Loucy (cell line): ENCODE measurements at regions not wholly inside any gene's neighbourhood (a gene's known extent, or its start where the extent isn't known, plus 50 kb on each side); places are given as distances from the start of the nearest gene placed in this dataset.

ENCODE experiments used
- H2AFZ ChIP-seq: fragments of 200-600 bp; sonication (generic); 2 replicates; pipeline ENCODE4 v1.6.0; 2016; ENCODE audit warnings: antibody characterized with exemption, mild to moderate bottlenecking, low read length, moderate library complexity
- H3F3A ChIP-seq: fragments of 200-600 bp; 2 replicates; pipeline ENCODE4 v1.6.0; 2016; ENCODE audit warnings: antibody characterized with exemption, low read depth, mild to moderate bottlenecking
- H3K27me3 ChIP-seq: fragments of 200-600 bp; sonication (generic); 2 replicates; pipeline ENCODE4 v1.6.1; 2014; ENCODE audit warnings: low read length, mild to moderate bottlenecking; ENCODE audit not compliant: insufficient read depth, poor library complexity, severe bottlenecking
- H3K36me3 ChIP-seq: fragments of 200-600 bp; sonication (generic); 2 replicates; pipeline ENCODE4 v1.6.1; 2016; ENCODE audit warnings: low read length; ENCODE audit not compliant: insufficient read depth
- H3K4me1 ChIP-seq: fragments of 200-600 bp; sonication (generic); 2 replicates; pipeline ENCODE4 v1.5.1; 2014; ENCODE audit warnings: low read length, mild to moderate bottlenecking; ENCODE audit not compliant: insufficient read depth, poor library complexity, severe bottlenecking
- H3K4me2 ChIP-seq: fragments of 200-600 bp; sonication (generic); 2 replicates; pipeline ENCODE4 v1.6.0; 2014; ENCODE audit warnings: antibody characterized with exemption, low read length, low read depth, mild to moderate bottlenecking; ENCODE audit not compliant: poor library complexity, severe bottlenecking
- H3K4me3 ChIP-seq: fragments of 200-600 bp; sonication (generic); 2 replicates; pipeline ENCODE4 v1.5.1; 2014; ENCODE audit warnings: low read length, mild to moderate bottlenecking, mixed read lengths; ENCODE audit not compliant: poor library complexity, severe bottlenecking
- H3K79me2 ChIP-seq: fragments of 200-600 bp; sonication (generic); 2 replicates; pipeline ENCODE4 v1.6.1; 2014; ENCODE audit warnings: low read length; ENCODE audit not compliant: insufficient read depth
- H3K9ac ChIP-seq: fragments of 200-600 bp; sonication (generic); 2 replicates; pipeline ENCODE4 v1.6.0; 2014; ENCODE audit warnings: mild to moderate bottlenecking, low read depth, low read length, moderate library complexity; ENCODE audit not compliant: poor library complexity, severe bottlenecking
- H3K9me2 ChIP-seq: fragments of 200-600 bp; sonication (generic); replicated peaks from 2 replicates; pipeline ENCODE4 v1.6.1; 2016; ENCODE audit warnings: low read depth, low read length, mixed read lengths
- H3K9me3 ChIP-seq: fragments of 200-600 bp; sonication (generic); 2 replicates; pipeline ENCODE4 v1.6.1; 2014; ENCODE audit warnings: mild to moderate bottlenecking, antibody characterized with exemption, low read length, low read depth; ENCODE audit not compliant: insufficient read depth
- H4K20me1 ChIP-seq: fragments of 200-600 bp; sonication (generic); 2 replicates; pipeline ENCODE4 v1.6.0; 2014; ENCODE audit warnings: antibody characterized with exemption, low read length, mild to moderate bottlenecking; ENCODE audit not compliant: insufficient read depth, poor library complexity, severe bottlenecking
- EZH2phosphoT487 ChIP-seq: fragments of 200-600 bp; IDR thresholded peaks from 2 replicates; pipeline ENCODE4 v1.6.1; 2018; ENCODE audit warnings: antibody characterized with exemption, mild to moderate bottlenecking, moderate library complexity, borderline replicate concordance
- TF ChIP-seq, protein P1 (sequence below): fragments of 200-600 bp; sonication (generic); conservative IDR thresholded peaks from 2 replicates; pipeline ENCODE4 v1.5.1; 2014; ENCODE audit warnings: mild to moderate bottlenecking, antibody characterized with exemption, low read length

DNA sequence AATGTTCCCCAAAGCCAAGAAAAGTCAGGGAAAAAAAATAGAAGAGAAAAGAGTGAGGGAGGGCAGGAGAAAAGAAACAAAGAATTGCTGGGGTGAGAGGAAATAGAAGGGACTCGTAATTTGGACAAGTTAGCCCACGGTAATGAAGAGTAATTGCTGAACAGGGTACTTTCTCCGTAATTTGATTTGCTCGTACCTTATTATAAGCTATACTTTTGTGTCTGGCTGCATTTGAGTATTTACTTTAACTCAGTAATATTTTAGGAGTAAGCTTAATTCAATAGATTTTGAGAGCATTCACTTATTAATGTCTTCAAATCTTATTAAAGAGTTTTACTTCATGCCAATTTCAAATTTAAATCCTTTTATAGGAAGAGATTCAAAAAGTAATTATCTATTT, 527.5 kb downstream of the COL11A1 start:
- TF ChIP-seq EZH2phosphoT487, result no peak
- Histone ChIP-seq H2AFZ (no peak overlapping the region), H4K20me1 (no peaks in the 10 kb centered on the region), H3K27me3 (no peaks in the 10 kb centered on the region), H3K36me3 (no peaks in the 10 kb centered on the region), H3K4me2 (no peak overlapping the region), H3K9ac (no peak overlapping the region), H3K4me1 (peaks cover 2% of the 10 kb centered on the region), H3K4me3 (no peak overlapping the region), H3F3A (no peaks in the 10 kb centered on the region; the same call in 1 of the 2 replicates), H3K9me2 (no peaks in the 10 kb centered on the region), H3K9me3 (no peaks in the 10 kb centered on the region), H3K79me2 (no peaks in the 10 kb centered on the region)

DNA sequence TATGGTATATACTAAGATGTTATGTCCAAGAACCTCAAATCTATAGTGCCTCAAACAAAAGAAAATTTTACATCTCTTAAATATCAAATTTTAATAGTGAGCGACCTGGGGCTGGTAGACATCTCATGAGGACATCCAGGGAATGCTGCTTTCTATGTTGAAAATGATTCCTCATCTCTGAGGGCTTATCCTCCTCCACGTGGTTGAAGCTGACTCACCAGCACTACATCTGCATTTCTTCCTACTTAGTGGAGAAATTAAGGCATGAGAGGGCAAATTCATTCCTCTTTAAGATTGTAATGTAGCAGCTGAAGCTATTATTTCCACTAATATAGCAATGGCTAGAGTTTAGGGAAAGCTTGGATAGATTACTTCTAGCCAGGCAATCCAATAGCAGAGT, 529.5 kb downstream of the COL11A1 start:
- Histone ChIP-seq H3K9me3 (no peaks in the 10 kb centered on the region), H3K4me3 (no peak overlapping the region), H3F3A (no peaks in the 10 kb centered on the region; the same call in 1 of the 2 replicates), H3K79me2 (no peaks in the 10 kb centered on the region), H3K9ac (no peak overlapping the region), H3K4me1 (no peaks in the 10 kb centered on the region), H3K27me3 (no peaks in the 10 kb centered on the region), H3K9me2 (no peaks in the 10 kb centered on the region), H3K4me2 (no peak overlapping the region), H4K20me1 (no peaks in the 10 kb centered on the region), H2AFZ (no peak overlapping the region), H3K36me3 (no peaks in the 10 kb centered on the region)
- TF ChIP-seq, protein P1, sequence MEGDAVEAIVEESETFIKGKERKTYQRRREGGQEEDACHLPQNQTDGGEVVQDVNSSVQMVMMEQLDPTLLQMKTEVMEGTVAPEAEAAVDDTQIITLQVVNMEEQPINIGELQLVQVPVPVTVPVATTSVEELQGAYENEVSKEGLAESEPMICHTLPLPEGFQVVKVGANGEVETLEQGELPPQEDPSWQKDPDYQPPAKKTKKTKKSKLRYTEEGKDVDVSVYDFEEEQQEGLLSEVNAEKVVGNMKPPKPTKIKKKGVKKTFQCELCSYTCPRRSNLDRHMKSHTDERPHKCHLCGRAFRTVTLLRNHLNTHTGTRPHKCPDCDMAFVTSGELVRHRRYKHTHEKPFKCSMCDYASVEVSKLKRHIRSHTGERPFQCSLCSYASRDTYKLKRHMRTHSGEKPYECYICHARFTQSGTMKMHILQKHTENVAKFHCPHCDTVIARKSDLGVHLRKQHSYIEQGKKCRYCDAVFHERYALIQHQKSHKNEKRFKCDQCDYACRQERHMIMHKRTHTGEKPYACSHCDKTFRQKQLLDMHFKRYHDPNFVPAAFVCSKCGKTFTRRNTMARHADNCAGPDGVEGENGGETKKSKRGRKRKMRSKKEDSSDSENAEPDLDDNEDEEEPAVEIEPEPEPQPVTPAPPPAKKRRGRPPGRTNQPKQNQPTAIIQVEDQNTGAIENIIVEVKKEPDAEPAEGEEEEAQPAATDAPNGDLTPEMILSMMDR, result no peak
- TF ChIP-seq EZH2phosphoT487, result no peak

DNA sequence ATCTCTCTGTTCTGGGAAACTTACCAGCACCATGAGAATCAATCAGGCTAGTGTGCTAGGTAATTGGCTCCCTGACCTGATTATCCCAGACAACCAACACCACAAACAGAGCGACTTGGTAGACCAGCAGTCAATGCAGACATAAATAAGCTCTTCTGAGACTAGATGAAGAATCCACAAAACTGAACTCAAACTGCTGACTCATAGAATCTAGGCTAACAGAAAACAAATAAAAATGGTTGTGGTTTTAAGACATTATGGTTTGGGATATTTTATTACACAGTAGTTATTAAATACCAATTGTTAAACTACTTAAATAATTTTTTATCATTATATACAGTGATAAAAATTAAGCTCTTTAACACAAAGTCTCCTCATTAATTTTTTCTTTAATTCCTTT, 535.7 kb downstream of the COL11A1 start:
- no peak overlapping the region for H2AFZ ChIP-seq
- H3K27me3 ChIP-seq, result no peaks in the 10 kb centered on the region
- H3K9me2 ChIP-seq, result no peaks in the 10 kb centered on the region
- H3K9ac ChIP-seq, result no peak overlapping the region
- peaks cover 29% of the 10 kb centered on the region for H3K4me1 ChIP-seq
- H3K4me2 ChIP-seq, result peak overlapping the region; percentile 25
- no peaks in the 10 kb centered on the region for H4K20me1 ChIP-seq
- no peaks in the 10 kb centered on the region for H3K9me3 ChIP-seq
- H3F3A ChIP-seq, result no peaks in the 10 kb centered on the region; the same call in 1 of the 2 replicates
- H3K4me3 ChIP-seq, result no peak overlapping the region
- no peaks in the 10 kb centered on the region for H3K79me2 ChIP-seq
- no peak for TF ChIP-seq EZH2phosphoT487
- TF ChIP-seq, protein P1, result no peak
- H3K36me3 ChIP-seq, result no peaks in the 10 kb centered on the region

DNA sequence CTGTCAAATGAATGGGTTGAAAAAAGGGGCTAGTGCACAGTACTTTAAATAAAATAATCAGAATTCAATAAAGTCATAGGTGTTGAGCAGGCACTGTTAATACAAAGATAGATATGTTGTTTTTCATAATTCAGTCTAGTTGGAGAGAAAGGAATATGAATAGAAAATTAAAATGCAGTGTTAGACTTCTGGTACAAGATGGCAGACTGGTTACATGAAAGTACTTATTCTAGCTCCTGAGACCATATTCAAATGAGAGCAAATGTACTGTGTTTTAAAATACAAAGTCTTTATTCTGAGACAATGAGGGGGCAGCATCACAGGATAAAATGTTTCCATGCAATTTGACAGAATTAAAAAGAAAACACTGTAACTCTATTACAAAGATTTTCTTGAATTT, 542.1 kb downstream of the COL11A1 start:
- Histone ChIP-seq H2AFZ (peak overlapping the region; percentile 84), H3K4me3 (peak overlapping the region; percentile 74)
- TF ChIP-seq, protein P1, result peak; percentile 53
- no peak for TF ChIP-seq EZH2phosphoT487

More for the DNA sequence above, 542.1 kb downstream of the COL11A1 start:
- H3K27me3 ChIP-seq, result no peaks in the 10 kb centered on the region
- H3K9me3 ChIP-seq, result no peaks in the 10 kb centered on the region
- no peaks in the 10 kb centered on the region for H3K9me2 ChIP-seq
- peaks cover 66% of the 10 kb centered on the region for H3K4me1 ChIP-seq
- H3K9ac ChIP-seq, result peak overlapping the region; percentile 82
- no peaks in the 10 kb centered on the region for H4K20me1 ChIP-seq
- H3K36me3 ChIP-seq, result no peaks in the 10 kb centered on the region
- H3K79me2 ChIP-seq, result peaks cover 14% of the 10 kb centered on the region; the same call in 1 of the 2 replicates
- H3F3A ChIP-seq, result 0 out of 2 replicates have a peak, but pooled peaks cover 4% of the 10 kb centered on the region
- H3K4me2 ChIP-seq, result peak overlapping the region; percentile 87
